OCI-LY3 (cell line): ENCODE measurements at regions not wholly inside any gene's neighbourhood (a gene's known extent, or its start where the extent isn't known, plus 50 kb on each side); places are given as distances from the start of the nearest gene placed in this dataset.
"Not testable (repeated sequence)": the region's sequence is repeated elsewhere in the genome, so short reads cannot be mapped to it uniquely, and the experiment has no call there.

ENCODE experiments used
- EZH2phosphoT487 ChIP-seq: fragments of 200-600 bp; shearing (Covaris generic); IDR thresholded peaks from 2 replicates; pipeline ENCODE4 v1.6.1; 2018; ENCODE audit warnings: antibody characterized with exemption, mixed run types, low read depth
- TF ChIP-seq, protein P1 (sequence below): fragments of 200-600, 300-600 bp; sonication (generic); IDR thresholded peaks from 2 replicates; pipeline ENCODE4 v1.5.1; 2014; ENCODE audit warnings: antibody characterized with exemption, low read length, low read depth

DNA sequence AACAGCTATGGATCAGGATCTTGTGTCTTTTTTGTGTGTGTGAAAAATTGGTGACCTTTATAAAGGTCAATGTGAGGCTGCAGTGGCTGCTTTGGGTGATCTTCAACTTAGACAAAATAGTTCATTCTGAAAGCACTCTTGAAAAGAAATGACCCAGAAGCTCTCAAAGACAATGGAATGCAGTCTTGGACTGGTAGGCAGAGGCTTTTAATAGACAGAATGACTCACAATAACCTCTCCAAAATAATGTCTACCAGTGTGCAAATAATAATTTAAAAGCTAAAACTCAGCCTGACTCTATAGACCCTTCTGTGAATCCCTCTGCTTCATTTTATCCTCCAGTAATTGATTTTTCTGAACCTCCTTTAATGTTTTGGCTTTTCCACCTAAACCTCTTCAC lies 310.0 kb downstream of the SRGAP2C start:
- TF ChIP-seq, protein P1, sequence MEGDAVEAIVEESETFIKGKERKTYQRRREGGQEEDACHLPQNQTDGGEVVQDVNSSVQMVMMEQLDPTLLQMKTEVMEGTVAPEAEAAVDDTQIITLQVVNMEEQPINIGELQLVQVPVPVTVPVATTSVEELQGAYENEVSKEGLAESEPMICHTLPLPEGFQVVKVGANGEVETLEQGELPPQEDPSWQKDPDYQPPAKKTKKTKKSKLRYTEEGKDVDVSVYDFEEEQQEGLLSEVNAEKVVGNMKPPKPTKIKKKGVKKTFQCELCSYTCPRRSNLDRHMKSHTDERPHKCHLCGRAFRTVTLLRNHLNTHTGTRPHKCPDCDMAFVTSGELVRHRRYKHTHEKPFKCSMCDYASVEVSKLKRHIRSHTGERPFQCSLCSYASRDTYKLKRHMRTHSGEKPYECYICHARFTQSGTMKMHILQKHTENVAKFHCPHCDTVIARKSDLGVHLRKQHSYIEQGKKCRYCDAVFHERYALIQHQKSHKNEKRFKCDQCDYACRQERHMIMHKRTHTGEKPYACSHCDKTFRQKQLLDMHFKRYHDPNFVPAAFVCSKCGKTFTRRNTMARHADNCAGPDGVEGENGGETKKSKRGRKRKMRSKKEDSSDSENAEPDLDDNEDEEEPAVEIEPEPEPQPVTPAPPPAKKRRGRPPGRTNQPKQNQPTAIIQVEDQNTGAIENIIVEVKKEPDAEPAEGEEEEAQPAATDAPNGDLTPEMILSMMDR, result not testable (repeated sequence)
- TF ChIP-seq EZH2phosphoT487, result not testable (repeated sequence)
